ENCODE measurements at regions not wholly inside any gene's neighbourhood (a gene's known extent, or its start where the extent isn't known, plus 50 kb on each side); places are given as distances from the start of the nearest gene placed in this dataset.
"Not testable (repeated sequence)": the region's sequence is repeated elsewhere in the genome, so short reads cannot be mapped to it uniquely, and the experiment has no call there.

DNA sequence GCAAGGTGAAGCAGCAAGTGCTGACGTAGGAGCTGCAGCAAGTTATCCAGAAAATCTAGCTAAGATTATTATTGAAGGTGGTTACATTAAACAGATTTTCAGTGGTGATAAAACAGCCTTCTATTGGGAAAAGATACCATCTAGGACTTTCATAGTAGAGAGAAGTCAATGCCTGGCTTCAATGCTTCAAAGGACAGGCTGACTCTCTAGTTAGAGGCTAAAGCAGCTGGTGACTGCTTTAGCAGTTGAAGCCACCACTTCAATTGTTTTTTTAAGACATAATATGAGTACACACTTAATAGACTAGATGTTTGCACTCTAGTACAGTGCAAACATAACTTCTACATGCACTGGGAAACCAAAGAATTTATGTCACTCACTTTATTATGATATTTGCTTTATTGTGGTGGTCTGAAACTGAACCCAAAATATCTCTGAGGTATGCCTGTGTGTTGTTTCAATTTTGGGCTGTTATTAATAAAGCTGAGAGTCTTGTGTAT lies 1026.9 kb upstream of the FOXG1 start:
- no peak for TF ChIP-seq PRDM4 (tag by site-specific recombination; IDR thresholded peaks at IDR 0.05)
- TF ChIP-seq, protein P1, sequence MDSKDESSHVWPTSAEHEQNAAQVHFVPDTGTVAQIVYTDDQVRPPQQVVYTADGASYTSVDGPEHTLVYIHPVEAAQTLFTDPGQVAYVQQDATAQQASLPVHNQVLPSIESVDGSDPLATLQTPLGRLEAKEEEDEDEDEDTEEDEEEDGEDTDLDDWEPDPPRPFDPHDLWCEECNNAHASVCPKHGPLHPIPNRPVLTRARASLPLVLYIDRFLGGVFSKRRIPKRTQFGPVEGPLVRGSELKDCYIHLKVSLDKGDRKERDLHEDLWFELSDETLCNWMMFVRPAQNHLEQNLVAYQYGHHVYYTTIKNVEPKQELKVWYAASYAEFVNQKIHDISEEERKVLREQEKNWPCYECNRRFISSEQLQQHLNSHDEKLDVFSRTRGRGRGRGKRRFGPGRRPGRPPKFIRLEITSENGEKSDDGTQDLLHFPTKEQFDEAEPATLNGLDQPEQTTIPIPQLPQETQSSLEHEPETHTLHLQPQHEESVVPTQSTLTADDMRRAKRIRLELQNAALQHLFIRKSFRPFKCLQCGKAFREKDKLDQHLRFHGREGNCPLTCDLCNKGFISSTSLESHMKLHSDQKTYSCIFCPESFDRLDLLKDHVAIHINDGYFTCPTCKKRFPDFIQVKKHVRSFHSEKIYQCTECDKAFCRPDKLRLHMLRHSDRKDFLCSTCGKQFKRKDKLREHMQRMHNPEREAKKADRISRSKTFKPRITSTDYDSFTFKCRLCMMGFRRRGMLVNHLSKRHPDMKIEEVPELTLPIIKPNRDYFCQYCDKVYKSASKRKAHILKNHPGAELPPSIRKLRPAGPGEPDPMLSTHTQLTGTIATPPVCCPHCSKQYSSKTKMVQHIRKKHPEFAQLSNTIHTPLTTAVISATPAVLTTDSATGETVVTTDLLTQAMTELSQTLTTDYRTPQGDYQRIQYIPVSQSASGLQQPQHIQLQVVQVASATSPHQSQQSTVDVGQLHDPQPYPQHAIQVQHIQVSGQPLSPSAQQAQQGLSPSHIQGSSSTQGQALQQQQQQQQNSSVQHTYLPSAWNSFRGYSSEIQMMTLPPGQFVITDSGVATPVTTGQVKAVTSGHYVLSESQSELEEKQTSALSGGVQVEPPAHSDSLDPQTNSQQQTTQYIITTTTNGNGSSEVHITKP (tag by site-specific recombination; IDR thresholded peaks at IDR 0.05) = no peak
- TF ChIP-seq GLIS1 (tag by site-specific recombination; IDR thresholded peaks at IDR 0.05) = no peak
- TF ChIP-seq HOXC10 (CRISPR knock-in tag; IDR thresholded peaks at IDR 0.05) = no peak
- no peak for TF ChIP-seq ZBTB11 (tag by site-specific recombination; conservative IDR thresholded peaks at IDR 0.05; ENCODE audit: low read depth)
- ChIA-PET CTCF (no interaction called here), POLR2A (no interaction called here)
- no peaks in the 10 kb centered on the region for H3K9me3 ChIP-seq (ENCODE audit: control insufficient read depth, insufficient read depth, low read depth, low read length)
- no peaks in the 10 kb centered on the region for H3K4me1 ChIP-seq (ENCODE audit: control insufficient read depth, insufficient read depth, low read length)
- no peak overlapping the region for H3K4me3 ChIP-seq (ENCODE audit: low read depth, low read length)
- H3K36me3 ChIP-seq (ENCODE audit: control insufficient read depth in 2 of 2, insufficient read depth in 1 of 2, low read length in 2 of 2) = no peaks in the 10 kb centered on the region
- no peak overlapping the region for H3K27ac ChIP-seq (ENCODE audit: extremely low read depth, low read depth, low read length)

DNA sequence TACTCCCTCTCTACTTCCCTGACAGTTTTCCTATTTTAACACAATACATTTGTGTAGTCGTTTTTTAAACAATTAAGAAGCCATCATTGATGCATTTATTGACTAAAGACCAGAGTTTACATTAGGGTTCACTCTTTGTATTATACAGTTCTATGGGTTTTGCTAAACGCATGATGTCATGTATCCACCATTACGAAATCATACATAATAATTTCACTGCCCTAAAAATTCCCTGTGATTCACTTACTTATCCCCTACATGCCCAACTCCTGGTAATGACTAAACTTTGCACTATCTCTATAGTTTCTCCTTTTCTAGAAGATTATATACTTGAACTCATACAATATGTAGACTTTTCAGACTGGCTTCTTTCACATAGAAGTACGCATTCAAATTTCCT lies 1016.5 kb upstream of the FOXG1 start:
- Histone ChIP-seq H3K4me1 (ENCODE audit: control insufficient read depth, insufficient read depth, low read length) (no peaks in the 10 kb centered on the region), H3K36me3 (ENCODE audit: control insufficient read depth in 2 of 2, insufficient read depth in 1 of 2, low read length in 2 of 2) (no peaks in the 10 kb centered on the region), H3K27ac (ENCODE audit: extremely low read depth, low read depth, low read length) (no peak overlapping the region), H3K9me3 (ENCODE audit: control insufficient read depth, insufficient read depth, low read depth, low read length) (no peaks in the 10 kb centered on the region), H3K4me3 (ENCODE audit: low read depth, low read length) (no peak overlapping the region)
- CTCF ChIA-PET = no interaction called here
- POLR2A ChIA-PET = no interaction called here
- no peak for TF ChIP-seq ZNF19 (tag by site-specific recombination; IDR thresholded peaks at IDR 0.05; ENCODE audit: low read depth)

DNA sequence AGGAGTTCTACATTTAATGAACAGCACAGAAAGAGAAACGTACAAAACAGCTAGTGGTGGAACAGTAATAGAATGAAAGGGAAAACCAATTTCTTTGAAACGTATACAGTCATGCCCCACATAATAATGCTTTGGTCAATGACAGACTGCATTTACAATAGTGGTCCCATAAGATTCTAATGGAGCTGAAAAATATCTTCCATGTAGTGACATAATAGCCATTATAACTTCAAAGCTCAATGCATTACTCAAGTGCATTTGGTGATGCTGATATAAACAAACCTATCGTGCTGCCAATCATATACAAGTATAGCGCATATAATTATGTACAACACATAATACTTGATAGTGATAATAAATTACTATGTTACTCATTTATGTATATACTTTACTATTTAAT lies 1008.9 kb upstream of the FOXG1 start:
- CTCF ChIA-PET; H3K4me1 ChIP-seq (ENCODE audit: control insufficient read depth, insufficient read depth, low read length); POLR2A ChIA-PET; H3K4me3 ChIP-seq (ENCODE audit: low read depth, low read length); H3K27ac ChIP-seq (ENCODE audit: extremely low read depth, low read depth, low read length); H3K9me3 ChIP-seq (ENCODE audit: control insufficient read depth, insufficient read depth, low read depth, low read length); H3K36me3 ChIP-seq (ENCODE audit: control insufficient read depth in 2 of 2, insufficient read depth in 1 of 2, low read length in 2 of 2): not testable (repeated sequence)

DNA sequence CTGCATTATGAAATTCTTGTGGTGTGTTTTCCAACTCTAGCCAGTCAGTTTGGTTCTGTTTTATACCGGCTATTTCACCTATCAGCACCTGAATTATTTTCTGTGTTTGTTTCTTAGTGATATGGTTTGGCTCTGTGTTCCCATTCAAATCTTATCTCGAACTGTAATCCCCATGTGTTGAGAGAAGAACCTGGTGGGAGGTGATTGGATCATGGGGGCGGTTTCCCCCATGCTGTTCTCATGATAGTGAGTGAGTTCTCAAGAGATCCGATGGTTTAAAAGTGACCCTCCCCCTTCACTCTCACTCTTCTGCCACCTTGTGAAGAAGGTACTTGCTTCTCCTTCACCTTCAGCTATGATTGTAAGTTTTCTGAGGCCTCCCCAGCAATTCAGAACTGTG lies 1006.2 kb upstream of the FOXG1 start:
- POLR2A ChIA-PET; H3K4me1 ChIP-seq (ENCODE audit: control insufficient read depth, insufficient read depth, low read length); H3K4me3 ChIP-seq (ENCODE audit: low read depth, low read length); CTCF ChIA-PET; H3K36me3 ChIP-seq (ENCODE audit: control insufficient read depth in 2 of 2, insufficient read depth in 1 of 2, low read length in 2 of 2); H3K27ac ChIP-seq (ENCODE audit: extremely low read depth, low read depth, low read length); H3K9me3 ChIP-seq (ENCODE audit: control insufficient read depth, insufficient read depth, low read depth, low read length): not testable (repeated sequence)

Data from HEK293 (cell line).